Upper lobe of left lung (tissue), 4 donors: ENCODE measurements at regions not wholly inside any gene's neighbourhood (a gene's known extent, or its start where the extent isn't known, plus 50 kb on each side); places are given as distances from the start of the nearest gene placed in this dataset.

Experiments used
- POLR2A ChIP-seq, 4 donors: fragments of 450-650 bp; IDR thresholded peaks; one replicate each; pipeline ENCODE4 v1.5.1; 2016 to 2017; ENCODE audit warnings: antibody characterized with exemption in 4 of 4, mild to moderate bottlenecking in 2 of 4
- POLR2AphosphoS5 ChIP-seq, 2 donors: sonication (generic); formaldehyde crosslinking; IDR thresholded peaks; one replicate each; pipeline ENCODE4 v1.5.1; 2017; ENCODE audit warnings: antibody characterized with exemption in 2 of 2
- TF ChIP-seq, protein P1 (sequence below), 6 experiments: fragments of 450-650 bp in 4 of 6; fragments of 200-600 bp in 2 of 6; sonication (generic) in 2 of 6; IDR thresholded peaks; one replicate each; pipeline ENCODE4 v1.5.1; 2016 to 2019; ENCODE audit warnings: antibody characterized with exemption in 6 of 6

DNA sequence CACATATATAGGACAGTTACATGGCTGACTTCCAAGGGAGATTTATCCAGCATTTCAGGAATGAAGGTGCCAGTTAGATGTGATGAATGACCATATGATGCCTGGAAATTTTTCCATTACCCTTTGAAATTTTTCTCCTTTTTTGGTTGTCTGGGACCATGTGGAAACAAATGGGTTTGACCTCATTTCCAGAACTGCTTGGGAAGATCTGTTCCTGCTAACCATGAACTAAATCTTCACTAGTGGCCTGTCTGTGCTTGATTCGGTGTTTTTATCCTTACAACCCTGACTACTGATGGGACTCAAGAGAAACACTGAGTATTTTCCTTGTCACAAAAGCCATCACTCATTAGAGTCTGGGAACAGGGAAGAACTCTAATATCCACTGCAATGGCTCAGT is 409.4 kb downstream of the PDCD6IP start:
- TF ChIP-seq, protein P1, sequence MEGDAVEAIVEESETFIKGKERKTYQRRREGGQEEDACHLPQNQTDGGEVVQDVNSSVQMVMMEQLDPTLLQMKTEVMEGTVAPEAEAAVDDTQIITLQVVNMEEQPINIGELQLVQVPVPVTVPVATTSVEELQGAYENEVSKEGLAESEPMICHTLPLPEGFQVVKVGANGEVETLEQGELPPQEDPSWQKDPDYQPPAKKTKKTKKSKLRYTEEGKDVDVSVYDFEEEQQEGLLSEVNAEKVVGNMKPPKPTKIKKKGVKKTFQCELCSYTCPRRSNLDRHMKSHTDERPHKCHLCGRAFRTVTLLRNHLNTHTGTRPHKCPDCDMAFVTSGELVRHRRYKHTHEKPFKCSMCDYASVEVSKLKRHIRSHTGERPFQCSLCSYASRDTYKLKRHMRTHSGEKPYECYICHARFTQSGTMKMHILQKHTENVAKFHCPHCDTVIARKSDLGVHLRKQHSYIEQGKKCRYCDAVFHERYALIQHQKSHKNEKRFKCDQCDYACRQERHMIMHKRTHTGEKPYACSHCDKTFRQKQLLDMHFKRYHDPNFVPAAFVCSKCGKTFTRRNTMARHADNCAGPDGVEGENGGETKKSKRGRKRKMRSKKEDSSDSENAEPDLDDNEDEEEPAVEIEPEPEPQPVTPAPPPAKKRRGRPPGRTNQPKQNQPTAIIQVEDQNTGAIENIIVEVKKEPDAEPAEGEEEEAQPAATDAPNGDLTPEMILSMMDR (IDR thresholded peaks at IDR 0.05): no peak
- TF ChIP-seq POLR2A (IDR thresholded peaks at IDR 0.05): no peak
- no peak for TF ChIP-seq POLR2AphosphoS5 (IDR thresholded peaks at IDR 0.05)
